Hypothalamus (tissue), 51 donors: ENCODE measurements at regions not wholly inside any gene's neighbourhood (a gene's known extent, or its start where the extent isn't known, plus 50 kb on each side); places are given as distances from the start of the nearest gene placed in this dataset.

ENCODE experiments used
- DNase-seq, 51 donors: peaks; one replicate each; lab custom pipeline; 2025; lab: John Stamatoyannopoulos, UW

- no peak for DNase-seq
These were observed 61.9 kb downstream of the EXOSC2 start for GRCh38 chr9:130755377-130756007.

- no peak for DNase-seq
These were observed 62.5 kb downstream of the EXOSC2 start for GRCh38 chr9:130756037-130756436.

- DNase-seq, result no peak
These were observed 63.0 kb downstream of the EXOSC2 start for GRCh38 chr9:130756455-130757152.

GRCh38 chr9:130759738-130760137, 66.2 kb downstream of the EXOSC2 start:
- no peak for DNase-seq

GRCh38 chr9:130763331-130764171, 70.0 kb downstream of the EXOSC2 start:
- no peak for DNase-seq

GRCh38 chr9:130765137-130766020, 69.7 kb upstream of the ABL1 start:
- no peak for DNase-seq

GRCh38 chr9:130766021-130766926, 68.8 kb upstream of the ABL1 start:
- no peak for DNase-seq

- DNase-seq, result peak in 3 of 51 donors; percentile 8 to 26 (median 10)
These were observed 68.1 kb upstream of the ABL1 start for GRCh38 chr9:130766927-130767307.

- DNase-seq, result peak in 8 of 51 donors; percentile 5 to 18 (median 12)
These were observed 66.8 kb upstream of the ABL1 start for GRCh38 chr9:130768265-130768664.

- DNase-seq, result no peak
These were observed 66.1 kb upstream of the ABL1 start for GRCh38 chr9:130768891-130769403.

GRCh38 chr9:130770093-130770492, 65.0 kb upstream of the ABL1 start:
- no peak for DNase-seq

- DNase-seq, result peak in 2 of 51 donors; percentile 14 to 37
These were observed 64.2 kb upstream of the ABL1 start for GRCh38 chr9:130770679-130771442.

- DNase-seq, result no peak
These were observed 62.9 kb upstream of the ABL1 start for GRCh38 chr9:130772185-130772584.

GRCh38 chr9:130774183-130774582, 60.9 kb upstream of the ABL1 start:
- DNase-seq, result no peak

- DNase-seq, result no peak
These were observed 59.6 kb upstream of the ABL1 start for GRCh38 chr9:130775336-130775991.

- no peak for DNase-seq
These were observed 55.8 kb upstream of the ABL1 start for GRCh38 chr9:130779153-130779855.

GRCh38 chr9:130780415-130780814, 54.6 kb upstream of the ABL1 start:
- no peak for DNase-seq
